Coronary artery (tissue), 2 donors: ENCODE measurements at regions not wholly inside any gene's neighbourhood (a gene's known extent, or its start where the extent isn't known, plus 50 kb on each side); places are given as distances from the start of the nearest gene placed in this dataset.

Experiments used
- DNase-seq: peaks from one replicate; pipeline ENCODE4 v3.0.0-alpha.2; 2017; ENCODE audit warnings: low spot score
- H3K27ac ChIP-seq, 2 donors: fragments of 200-600 bp; sonication (generic); one replicate each; pipeline ENCODE4 v1.5.1; 2016 to 2019
- H3K4me3 ChIP-seq: fragments of 200-600 bp; sonication (generic); 2 replicates; pipeline ENCODE4 v1.5.1; 2016; ENCODE audit warnings: mild to moderate bottlenecking, moderate library complexity
- CTCF ChIP-seq: fragments of 200-600 bp; sonication (generic); IDR thresholded peaks from one replicate; pipeline ENCODE4 v1.5.1; 2019; ENCODE audit warnings: antibody characterized with exemption

- DNase-seq, result no peak
- Histone ChIP-seq H3K27ac (no peak overlapping the region), H3K4me3 (no peak overlapping the region)
- TF ChIP-seq CTCF, result no peak
Measured at GRCh38 chr4:3715855-3716630, 50.1 kb upstream of the ADRA2C start.

- Histone ChIP-seq H3K27ac (no peak overlapping the region), H3K4me3 (no peak overlapping the region)
- no peak for TF ChIP-seq CTCF
- DNase-seq, result no peak
Measured at GRCh38 chr4:3715061-3715854, 50.9 kb upstream of the ADRA2C start.

GRCh38 chr4:3714642-3715001, 51.6 kb upstream of the ADRA2C start:
- no peak for TF ChIP-seq CTCF
- Histone ChIP-seq H3K27ac (no peak overlapping the region), H3K4me3 (no peak overlapping the region)
- DNase-seq, result no peak

GRCh38 chr4:3713817-3714641, 52.2 kb upstream of the ADRA2C start:
- no peak overlapping the region for H3K27ac ChIP-seq
- DNase-seq, result no peak
- TF ChIP-seq CTCF, result no peak
- no peak overlapping the region for H3K4me3 ChIP-seq

GRCh38 chr4:3713346-3713745, 52.8 kb upstream of the ADRA2C start:
- TF ChIP-seq CTCF, result no peak
- Histone ChIP-seq H3K27ac (no peak overlapping the region), H3K4me3 (no peak overlapping the region)
- DNase-seq, result no peak

GRCh38 chr4:3712936-3713335, 53.2 kb upstream of the ADRA2C start:
- no peak overlapping the region for H3K4me3 ChIP-seq
- TF ChIP-seq CTCF, result no peak
- H3K27ac ChIP-seq, result no peak overlapping the region
- DNase-seq, result no peak
